Activated CD8-positive, alpha-beta T cell treated with anti-CD3 and anti-CD28 coated beads for 36 hours (primary cell): ENCODE measurements at regions not wholly inside any gene's neighbourhood (a gene's known extent, or its start where the extent isn't known, plus 50 kb on each side); places are given as distances from the start of the nearest gene placed in this dataset.
"Not testable (repeated sequence)": the region's sequence is repeated elsewhere in the genome, so short reads cannot be mapped to it uniquely, and the experiment has no call there.

ENCODE experiments used
- ATAC-seq: fragments of 200-7000 bp; cut with Tn5 transposase; one replicate; pipeline ENCODE4 v1.10.0; 2021; ENCODE audit warnings: mild to moderate bottlenecking, moderate library complexity
- CTCF ChIA-PET: fragments of 350-600 bp; sonication (Branson Sonifier 250); formaldehyde crosslinking; loops from one replicate; lab custom pipeline; 2021; ENCODE audit warnings: antibody characterized with exemption; lab: Charles Lee
- POLR2A ChIA-PET: fragments of 350-600 bp; sonication (Branson Sonifier 250); formaldehyde crosslinking; loops from one replicate; lab custom pipeline; 2021; ENCODE audit warnings: antibody characterized with exemption; lab: Charles Lee
- DNase-seq: peaks from one replicate; pipeline ENCODE4 v3.0.0-alpha.2; 2020
- H3K27ac Mint-ChIP-seq: one replicate; pipeline ENCODE4 v1.8.0; 2021; ENCODE audit warnings: mild to moderate bottlenecking, mixed read lengths
- H3K27me3 Mint-ChIP-seq: one replicate; pipeline ENCODE4 v1.8.0; 2021; ENCODE audit warnings: mixed read lengths
- H3K36me3 Mint-ChIP-seq: one replicate; pipeline ENCODE4 v1.8.0; 2021; ENCODE audit warnings: low read depth, mixed read lengths
- H3K4me1 Mint-ChIP-seq: one replicate; pipeline ENCODE4 v1.8.0; 2021; ENCODE audit warnings: low read depth, mixed read lengths
- H3K4me3 Mint-ChIP-seq: one replicate; pipeline ENCODE4 v1.8.0; 2021; ENCODE audit warnings: mild to moderate bottlenecking, moderate library complexity, mixed read lengths
- H3K9me3 Mint-ChIP-seq: one replicate; pipeline ENCODE4 v1.8.0; 2021; ENCODE audit warnings: mixed read lengths
- intact Hi-C: fragments of 100-400 bp; cut with micrococcal nuclease; formaldehyde crosslinking; loops from one replicate; pipeline ENCODE4 v1.10.0; 2022
- TF ChIP-seq, protein P1 (sequence below): fragments of 200-600 bp; IDR thresholded peaks from one replicate; pipeline ENCODE4 v1.8.0; 2022; ENCODE audit warnings: antibody characterized with exemption, mild to moderate bottlenecking

DNA sequence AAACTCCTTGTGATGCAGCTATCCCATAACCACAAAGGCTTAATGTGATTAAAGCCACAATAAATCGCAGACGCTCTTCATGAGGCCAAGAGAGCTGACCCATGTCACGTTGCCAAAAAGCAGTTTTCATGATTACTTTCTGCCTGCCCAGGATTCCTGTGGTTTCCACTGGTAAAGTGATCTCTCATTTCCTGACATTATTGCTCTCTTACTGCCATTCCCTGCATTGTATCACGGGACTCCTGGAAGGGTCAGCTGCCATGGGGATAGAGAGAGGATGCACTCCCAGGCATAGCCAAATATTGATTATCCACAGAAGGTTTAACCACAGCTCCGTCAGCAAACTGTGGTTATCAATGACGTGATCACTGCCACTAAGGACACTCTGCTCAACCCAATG, 103.8 kb upstream of the SLC1A3 start:
- Mint-ChIP-seq H3K27ac (no peak overlapping the region), H3K4me1 (no peaks in the 10 kb centered on the region), H3K27me3 (no peaks in the 10 kb centered on the region), H3K36me3 (no peaks in the 10 kb centered on the region), H3K4me3 (no peak overlapping the region), H3K9me3 (no peaks in the 10 kb centered on the region)
- ATAC-seq (no peak), DNase-seq (no peak)
- intact Hi-C loops, result loop anchor here (10.0 kb wide), 1 partner anchor 238 kb away; no protein-coding TSS in a partner anchor
- ChIA-PET POLR2A (no interaction called here), CTCF (no interaction called here)
- TF ChIP-seq, protein P1, sequence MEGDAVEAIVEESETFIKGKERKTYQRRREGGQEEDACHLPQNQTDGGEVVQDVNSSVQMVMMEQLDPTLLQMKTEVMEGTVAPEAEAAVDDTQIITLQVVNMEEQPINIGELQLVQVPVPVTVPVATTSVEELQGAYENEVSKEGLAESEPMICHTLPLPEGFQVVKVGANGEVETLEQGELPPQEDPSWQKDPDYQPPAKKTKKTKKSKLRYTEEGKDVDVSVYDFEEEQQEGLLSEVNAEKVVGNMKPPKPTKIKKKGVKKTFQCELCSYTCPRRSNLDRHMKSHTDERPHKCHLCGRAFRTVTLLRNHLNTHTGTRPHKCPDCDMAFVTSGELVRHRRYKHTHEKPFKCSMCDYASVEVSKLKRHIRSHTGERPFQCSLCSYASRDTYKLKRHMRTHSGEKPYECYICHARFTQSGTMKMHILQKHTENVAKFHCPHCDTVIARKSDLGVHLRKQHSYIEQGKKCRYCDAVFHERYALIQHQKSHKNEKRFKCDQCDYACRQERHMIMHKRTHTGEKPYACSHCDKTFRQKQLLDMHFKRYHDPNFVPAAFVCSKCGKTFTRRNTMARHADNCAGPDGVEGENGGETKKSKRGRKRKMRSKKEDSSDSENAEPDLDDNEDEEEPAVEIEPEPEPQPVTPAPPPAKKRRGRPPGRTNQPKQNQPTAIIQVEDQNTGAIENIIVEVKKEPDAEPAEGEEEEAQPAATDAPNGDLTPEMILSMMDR, result no peak

DNA sequence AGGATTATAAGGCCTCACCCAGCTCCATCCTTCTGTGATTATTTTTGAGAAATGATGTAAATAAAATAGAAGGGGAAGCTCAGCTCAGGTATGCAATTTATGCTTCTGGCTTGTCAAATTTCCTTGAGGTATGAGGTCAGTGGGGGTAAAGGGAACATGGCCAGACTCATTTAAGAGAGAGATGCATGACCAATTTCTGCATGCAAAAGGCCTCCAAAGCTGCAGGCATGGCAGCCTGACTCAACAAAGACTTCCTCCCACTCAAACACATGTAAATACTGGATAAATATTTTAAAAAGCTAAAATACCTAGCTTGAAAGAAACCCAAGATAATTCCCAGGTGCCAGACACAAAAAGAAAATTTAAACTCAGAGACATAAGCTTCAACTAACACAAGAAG, 101.4 kb upstream of the SLC1A3 start:
- no peak overlapping the region for H3K27ac Mint-ChIP-seq
- H3K36me3 Mint-ChIP-seq, result no peaks in the 10 kb centered on the region
- ATAC-seq (no peak), DNase-seq (no peak)
- TF ChIP-seq, protein P1, result no peak
- H3K27me3 Mint-ChIP-seq, result peaks cover 6% of the 10 kb centered on the region
- intact Hi-C loops, result loop anchor here (5.0 to 10.0 kb wide), 2 partner anchors 88 to 240 kb away; no protein-coding TSS in a partner anchor
- no peaks in the 10 kb centered on the region for H3K9me3 Mint-ChIP-seq
- ChIA-PET CTCF (interaction anchor here (1.2 to 3.9 kb wide), 9 partner anchors 10 to 426 kb away, joined by 3 to 43 read pairs (median 4); no protein-coding TSS in a partner anchor), POLR2A (no interaction called here)
- H3K4me1 Mint-ChIP-seq, result no peaks in the 10 kb centered on the region
- no peak overlapping the region for H3K4me3 Mint-ChIP-seq

DNA sequence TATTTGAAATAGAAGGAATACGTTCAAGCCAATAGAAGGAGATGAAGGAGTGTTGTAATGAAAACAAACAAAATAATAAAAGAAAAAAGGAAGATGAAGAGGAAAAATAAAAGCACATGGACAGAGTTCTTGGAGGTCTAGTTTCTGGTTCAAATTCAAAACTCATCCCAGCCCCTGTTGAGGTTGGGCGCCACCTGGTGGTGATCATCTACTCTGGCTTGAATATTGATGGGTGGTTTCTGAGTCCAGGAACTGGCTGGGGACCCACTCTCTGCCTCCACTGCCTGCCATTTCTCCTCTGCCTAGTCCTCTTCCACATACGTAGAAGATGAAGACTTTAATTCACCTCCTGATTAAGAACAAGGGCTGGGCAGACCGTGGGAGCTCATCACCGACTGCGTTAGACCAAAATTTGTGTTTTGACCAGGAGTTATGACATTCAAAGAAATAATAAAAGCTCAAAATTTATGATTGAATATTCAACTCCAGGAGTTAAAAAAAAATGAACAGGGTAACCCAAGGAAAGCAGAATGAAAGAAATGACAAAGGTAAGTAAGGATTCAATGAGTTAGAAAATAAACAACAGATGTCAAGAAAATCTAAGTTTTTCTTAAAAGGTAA, 99.0 kb upstream of the SLC1A3 start:
- Mint-ChIP-seq H3K27ac (no peak overlapping the region), H3K4me1 (no peaks in the 10 kb centered on the region), H3K36me3 (no peaks in the 10 kb centered on the region), H3K27me3 (peaks cover 7% of the 10 kb centered on the region), H3K9me3 (no peaks in the 10 kb centered on the region), H3K4me3 (no peak overlapping the region)
- intact Hi-C loops, result loop anchor here (5.0 to 10.0 kb wide), 2 partner anchors 90 to 243 kb away; no protein-coding TSS in a partner anchor
- peak; percentile 86 for DNase-seq
- no peak for ATAC-seq
- CTCF ChIA-PET, result interaction anchor here (0.6 to 3.9 kb wide), 14 partner anchors 9 to 428 kb away, joined by 3 to 43 read pairs (median 4); partner anchors contain the start of gene NADK2
- TF ChIP-seq, protein P1, result peak; percentile 85
- POLR2A ChIA-PET, result interaction anchor here (0.5 to 1.7 kb wide), 2 partner anchors 242 to 266 kb away, joined by 3 to 4 read pairs; partner anchors contain the start of gene NADK2

DNA sequence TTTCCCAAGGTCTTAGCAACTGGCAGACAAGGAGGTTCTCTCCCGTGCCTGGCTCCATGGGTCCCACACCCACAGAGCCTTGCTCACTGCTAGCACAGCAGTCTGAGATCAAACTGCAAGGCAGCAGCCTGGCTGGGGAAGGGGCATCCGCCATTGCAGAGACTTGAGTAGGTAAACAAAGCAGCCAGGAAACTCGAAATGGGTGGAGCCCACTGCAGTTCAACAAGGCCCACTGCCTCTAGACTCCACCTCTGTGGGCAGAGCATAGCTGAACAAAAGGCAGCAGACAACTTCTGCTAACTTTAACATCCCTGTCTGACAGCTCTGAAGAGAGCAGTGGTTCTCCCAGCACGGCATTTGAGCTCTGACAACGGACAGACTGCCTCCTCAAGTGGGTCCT, 98.1 kb upstream of the SLC1A3 start:
- intact Hi-C loops, result loop anchor here (5.0 to 10.0 kb wide), 2 partner anchors 91 to 244 kb away; no protein-coding TSS in a partner anchor
- H3K27me3 Mint-ChIP-seq, H3K4me1 Mint-ChIP-seq, ATAC-seq, H3K27ac Mint-ChIP-seq, H3K9me3 Mint-ChIP-seq, H3K36me3 Mint-ChIP-seq, H3K4me3 Mint-ChIP-seq, DNase-seq: not testable (repeated sequence)
- ChIA-PET CTCF (interaction anchor here (0.9 to 3.7 kb wide), 5 partner anchors 12 to 183 kb away, joined by 3 to 43 read pairs (median 4); no protein-coding TSS in a partner anchor), POLR2A (interaction anchor here (1.7 kb wide), 1 partner anchor 266 kb away, joined by 4 read pairs; the partner anchor contains the start of gene NADK2)

DNA sequence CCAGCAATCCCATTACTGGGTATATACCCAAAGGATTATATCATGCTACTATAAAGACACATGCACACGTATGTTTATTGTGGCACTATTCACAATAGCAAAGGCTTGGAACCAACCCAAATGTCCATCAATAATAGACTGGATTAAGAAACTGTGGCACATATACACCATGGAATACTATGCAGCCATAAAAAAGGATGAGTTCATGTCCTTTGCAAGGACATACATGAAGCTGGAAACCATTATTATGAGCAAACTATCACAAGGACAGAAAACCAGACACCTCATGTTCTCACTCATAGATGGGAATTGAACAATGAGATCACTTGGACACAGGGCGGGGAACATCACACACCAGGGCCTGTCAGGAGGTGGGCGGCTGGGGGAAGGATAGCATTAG, 92.8 kb upstream of the SLC1A3 start:
- CTCF ChIA-PET, H3K4me1 Mint-ChIP-seq, H3K27ac Mint-ChIP-seq, H3K9me3 Mint-ChIP-seq, H3K27me3 Mint-ChIP-seq, intact Hi-C loops, ATAC-seq, H3K4me3 Mint-ChIP-seq, H3K36me3 Mint-ChIP-seq, DNase-seq, POLR2A ChIA-PET: not testable (repeated sequence)

DNA sequence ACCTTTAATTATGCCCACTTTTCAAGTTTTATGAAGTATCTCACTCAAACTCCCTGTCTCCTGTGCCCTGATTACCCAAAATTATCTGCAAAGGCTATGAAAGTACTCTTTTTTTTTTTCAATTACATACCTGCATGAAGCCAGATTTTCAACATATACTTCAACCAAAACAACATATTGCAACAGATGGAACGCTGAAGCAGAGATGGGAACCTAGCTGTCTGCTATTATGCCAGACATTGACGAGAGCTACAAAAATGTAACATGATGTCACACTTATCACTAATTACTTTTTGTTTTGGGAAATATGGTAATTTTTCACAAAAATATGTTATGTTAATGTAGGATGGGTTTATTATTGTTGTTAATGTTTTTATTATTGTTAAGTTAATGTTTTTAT, 86.5 kb upstream of the SLC1A3 start:
- TF ChIP-seq, protein P1, result no peak
- ChIA-PET POLR2A (no interaction called here), CTCF (interaction anchor here (1.0 kb wide), 1 partner anchor 12 kb away, joined by 4 read pairs; no protein-coding TSS in a partner anchor)
- no peaks in the 10 kb centered on the region for H3K4me1 Mint-ChIP-seq
- intact Hi-C loops, result no loop called here
- H3K36me3 Mint-ChIP-seq, result no peaks in the 10 kb centered on the region
- no peak overlapping the region for H3K4me3 Mint-ChIP-seq
- peaks cover 4% of the 10 kb centered on the region for H3K27me3 Mint-ChIP-seq
- peaks cover 7% of the 10 kb centered on the region for H3K9me3 Mint-ChIP-seq
- DNase-seq (no peak), ATAC-seq (no peak)
- no peak overlapping the region for H3K27ac Mint-ChIP-seq
